ES-I3 (cell line): ENCODE measurements at regions not wholly inside any gene's neighbourhood (a gene's known extent, or its start where the extent isn't known, plus 50 kb on each side); places are given as distances from the start of the nearest gene placed in this dataset.
"Not testable (repeated sequence)": the region's sequence is repeated elsewhere in the genome, so short reads cannot be mapped to it uniquely, and the experiment has no call there.

ENCODE experiments used
- H3K36me3 ChIP-seq: 2 replicates; pipeline ENCODE4 v1.6.1; 2013; ENCODE audit warnings: mild to moderate bottlenecking, low read length, control low read depth, moderate library complexity; ENCODE audit not compliant: insufficient read depth
- H3K4me1 ChIP-seq: 2 replicates; pipeline ENCODE4 v1.6.1; 2013; ENCODE audit warnings: mild to moderate bottlenecking, control low read depth, low read length; ENCODE audit not compliant: insufficient read depth
- H3K9ac ChIP-seq: 2 replicates; pipeline ENCODE4 v1.6.1; 2013; ENCODE audit warnings: low read depth, mild to moderate bottlenecking, low read length, moderate library complexity
- H3K9me3 ChIP-seq: 2 replicates; pipeline ENCODE4 v1.6.1; 2013; ENCODE audit warnings: mild to moderate bottlenecking, low read length, moderate library complexity; ENCODE audit not compliant: control insufficient read depth, insufficient read depth

DNA sequence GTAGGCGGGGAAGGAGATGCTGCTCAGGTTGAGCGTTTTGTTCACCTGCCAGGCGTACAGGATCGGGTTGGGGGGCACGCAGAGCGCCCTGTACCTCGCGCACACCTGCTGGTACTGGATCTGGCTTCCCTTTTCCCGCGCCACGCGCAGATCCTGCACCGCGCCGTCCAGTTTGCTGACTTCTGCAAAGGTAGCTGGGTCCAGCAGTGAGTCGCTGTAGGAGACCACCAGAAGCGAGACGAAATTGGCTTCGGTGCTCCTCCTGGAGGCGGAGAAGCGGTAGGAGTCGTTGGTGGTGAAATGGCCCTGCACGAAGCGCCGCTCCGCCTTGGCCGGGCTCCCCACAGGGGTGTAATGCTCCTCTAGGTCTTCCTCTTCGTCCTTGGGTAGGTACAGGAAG, 90.7 kb upstream of the RAB18 start:
- no peaks in the 10 kb centered on the region for H3K9me3 ChIP-seq
- H3K36me3 ChIP-seq: no peaks in the 10 kb centered on the region
- no peaks in the 10 kb centered on the region for H3K4me1 ChIP-seq
- no peak overlapping the region for H3K9ac ChIP-seq

DNA sequence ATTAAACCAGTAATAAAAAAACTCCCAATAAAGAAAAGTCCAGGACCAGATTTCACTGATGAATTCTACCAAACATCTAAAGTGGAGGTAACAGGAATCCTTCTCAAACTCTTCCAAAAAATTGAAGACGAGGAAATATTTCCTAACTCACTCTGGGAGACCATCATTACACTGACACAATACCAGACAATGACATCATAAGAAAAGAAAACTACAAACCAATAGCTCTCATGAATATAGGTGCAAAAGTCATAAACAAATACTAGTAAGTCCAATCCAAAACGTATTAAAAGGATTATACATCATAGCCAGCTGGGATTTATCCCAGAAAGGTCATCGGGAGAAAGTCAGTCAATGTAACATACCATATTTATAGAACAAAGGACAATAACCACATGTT, 94.0 kb upstream of the RAB18 start:
- H3K9ac ChIP-seq: no peak overlapping the region
- no peaks in the 10 kb centered on the region for H3K4me1 ChIP-seq
- no peaks in the 10 kb centered on the region for H3K36me3 ChIP-seq
- no peaks in the 10 kb centered on the region for H3K9me3 ChIP-seq

GRCh38 chr10:27407271-27407670, 96.8 kb upstream of the RAB18 start:
- no peak overlapping the region for H3K9ac ChIP-seq
- no peaks in the 10 kb centered on the region for H3K4me1 ChIP-seq
- no peaks in the 10 kb centered on the region for H3K36me3 ChIP-seq
- no peaks in the 10 kb centered on the region for H3K9me3 ChIP-seq

DNA sequence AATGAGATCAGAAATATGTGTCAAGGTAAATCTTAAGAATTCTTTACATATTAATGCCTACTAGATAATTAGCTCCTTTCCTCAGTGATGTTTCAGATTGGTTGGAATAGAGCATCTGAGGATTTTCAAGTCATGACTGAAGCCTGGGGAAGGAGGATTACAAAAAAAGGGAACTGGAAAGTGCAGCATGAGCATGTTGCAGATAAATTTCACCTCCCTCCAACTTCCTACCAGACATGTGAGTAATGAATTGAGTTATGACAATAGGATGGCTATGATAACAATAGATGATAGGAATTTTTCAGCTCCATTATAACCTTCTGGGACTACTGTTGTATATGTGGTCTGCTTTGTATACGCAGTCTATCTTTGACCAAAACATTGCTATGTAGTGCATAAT, 104.2 kb upstream of the RAB18 start:
- Histone ChIP-seq H3K9me3 (no peaks in the 10 kb centered on the region), H3K36me3 (no peaks in the 10 kb centered on the region), H3K4me1 (no peaks in the 10 kb centered on the region), H3K9ac (no peak overlapping the region)

DNA sequence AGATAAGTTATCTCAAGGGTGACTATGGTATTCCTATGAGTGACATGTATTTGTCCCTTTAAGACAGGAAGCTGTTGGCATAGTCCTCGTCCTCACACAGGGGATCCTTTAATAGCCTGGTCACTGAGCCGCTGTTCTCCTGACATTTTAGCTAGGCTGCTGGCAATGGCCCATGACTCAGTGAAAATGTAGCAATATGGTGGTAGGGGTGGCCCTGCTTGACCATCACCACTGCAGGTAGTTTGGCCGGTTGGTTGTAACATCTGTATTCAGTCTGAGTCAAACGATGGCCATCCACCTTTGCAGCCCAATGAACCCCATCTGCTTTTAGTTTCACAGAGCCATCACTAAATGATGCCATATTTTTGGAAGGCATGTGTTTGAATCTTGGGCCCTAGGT, 110.1 kb upstream of the RAB18 start:
- H3K36me3 ChIP-seq: no peaks in the 10 kb centered on the region

GRCh38 chr10:27392606-27393005, 111.5 kb upstream of the RAB18 start:
- peaks cover 2% of the 10 kb centered on the region; the same call in 1 of the 2 replicates for H3K9me3 ChIP-seq
- H3K4me1 ChIP-seq: no peaks in the 10 kb centered on the region
- H3K9ac ChIP-seq: no peak overlapping the region
- no peaks in the 10 kb centered on the region for H3K36me3 ChIP-seq

More for the DNA sequence above, 110.1 kb upstream of the RAB18 start:
- Histone ChIP-seq H3K9ac (no peak overlapping the region), H3K9me3 (peaks cover 2% of the 10 kb centered on the region; the same call in 1 of the 2 replicates), H3K4me1 (no peaks in the 10 kb centered on the region)

DNA sequence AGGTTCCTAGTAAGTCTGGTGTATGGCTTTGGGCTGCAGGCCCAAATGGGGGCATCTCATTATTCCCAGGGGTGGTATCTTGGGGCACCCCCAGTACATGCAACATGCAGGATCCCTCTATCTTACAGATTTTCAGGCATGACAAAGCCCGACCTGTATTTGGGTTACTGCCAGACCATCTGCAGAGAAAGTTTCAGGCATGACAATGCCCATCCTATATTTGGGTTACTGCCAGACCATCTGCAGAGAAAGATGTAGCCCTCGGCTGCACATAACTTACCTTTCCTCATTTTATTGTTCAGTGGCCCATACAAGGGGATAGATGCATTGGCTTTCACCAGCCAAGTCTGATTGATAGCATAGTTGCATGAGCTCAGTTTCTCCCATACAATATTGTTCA, 112.2 kb upstream of the RAB18 start:
- Histone ChIP-seq H3K4me1 (no peaks in the 10 kb centered on the region), H3K36me3 (no peaks in the 10 kb centered on the region), H3K9me3 (peaks cover 2% of the 10 kb centered on the region; the same call in 1 of the 2 replicates), H3K9ac (no peak overlapping the region)

DNA sequence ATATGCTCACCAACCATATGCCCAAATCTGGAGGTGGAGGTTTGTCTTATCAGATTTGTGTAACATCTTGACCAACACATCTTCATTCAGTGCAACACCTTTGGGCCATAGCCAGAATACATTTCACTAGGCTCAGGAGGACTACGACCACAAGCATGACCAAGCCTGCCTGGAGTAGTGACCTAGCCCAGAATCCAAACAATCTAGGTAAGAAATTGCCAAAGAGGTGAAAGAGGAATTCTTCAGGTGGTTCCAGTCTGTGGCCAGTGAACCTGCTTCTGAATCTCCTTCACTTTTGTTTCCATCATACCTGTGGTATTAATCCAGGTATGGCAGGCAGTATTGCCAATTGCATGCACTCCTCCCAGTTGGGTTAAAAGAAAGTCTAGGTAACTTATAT, 112.8 kb upstream of the RAB18 start:
- no peaks in the 10 kb centered on the region for H3K36me3 ChIP-seq
- no peak overlapping the region for H3K9ac ChIP-seq
- H3K9me3 ChIP-seq: peaks cover 2% of the 10 kb centered on the region; the same call in 1 of the 2 replicates
- H3K4me1 ChIP-seq: no peaks in the 10 kb centered on the region

DNA sequence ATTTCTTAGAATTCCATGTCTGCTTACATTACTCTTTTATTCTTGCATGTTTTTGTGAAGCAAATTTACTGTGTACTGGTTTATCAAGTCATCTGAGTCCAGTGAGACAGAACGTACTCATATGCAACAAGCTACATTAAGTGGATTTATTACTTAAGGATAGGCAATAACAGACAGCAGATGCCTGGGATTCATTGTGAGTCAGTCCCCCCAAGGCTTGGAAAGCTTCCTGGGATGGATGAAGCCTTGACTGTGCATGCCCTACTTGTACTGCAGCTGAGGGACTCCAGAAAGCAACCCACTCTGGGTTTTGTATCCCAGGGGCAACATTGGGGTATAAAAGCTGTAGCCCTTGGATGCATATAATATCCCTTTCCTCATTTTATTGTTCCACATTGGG, 113.4 kb upstream of the RAB18 start:
- Histone ChIP-seq H3K36me3 (no peaks in the 10 kb centered on the region), H3K9ac (no peak overlapping the region), H3K9me3 (peaks cover 2% of the 10 kb centered on the region; the same call in 1 of the 2 replicates), H3K4me1 (no peaks in the 10 kb centered on the region)

DNA sequence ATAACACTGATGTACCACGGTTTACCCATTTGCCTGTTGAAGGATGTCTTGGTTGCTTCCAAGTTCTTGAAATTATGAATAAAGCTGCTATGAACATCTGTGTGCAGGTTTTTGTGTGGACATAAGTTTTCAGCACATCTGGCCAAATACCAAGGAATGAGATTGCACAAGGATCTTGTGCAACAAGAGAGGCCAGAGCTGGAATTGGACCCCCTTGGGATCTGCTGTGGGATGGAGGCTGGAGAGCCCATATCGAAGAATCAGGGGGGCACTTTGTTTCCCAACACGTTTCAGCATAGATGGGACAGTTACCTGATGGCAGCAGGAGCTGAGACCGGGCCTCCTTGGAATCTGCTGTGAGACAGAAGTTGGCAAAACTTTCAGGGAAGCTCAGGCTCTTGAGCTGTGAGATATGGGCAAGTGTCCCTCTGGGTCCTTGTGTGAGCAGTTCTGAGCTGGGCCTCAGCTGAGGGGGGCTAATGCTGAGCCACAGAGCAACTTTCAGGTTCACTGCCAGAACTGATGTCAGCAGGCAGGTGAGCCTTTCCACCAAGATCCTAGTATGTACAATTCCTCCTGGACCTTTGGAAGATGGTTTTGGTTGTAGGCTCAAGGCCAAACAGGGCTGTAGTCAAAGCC, 115.2 kb upstream of the RAB18 start:
- no peaks in the 10 kb centered on the region for H3K36me3 ChIP-seq
- no peaks in the 10 kb centered on the region for H3K4me1 ChIP-seq
- no peak overlapping the region for H3K9ac ChIP-seq
- H3K9me3 ChIP-seq: peaks cover 2% of the 10 kb centered on the region; the same call in 1 of the 2 replicates

DNA sequence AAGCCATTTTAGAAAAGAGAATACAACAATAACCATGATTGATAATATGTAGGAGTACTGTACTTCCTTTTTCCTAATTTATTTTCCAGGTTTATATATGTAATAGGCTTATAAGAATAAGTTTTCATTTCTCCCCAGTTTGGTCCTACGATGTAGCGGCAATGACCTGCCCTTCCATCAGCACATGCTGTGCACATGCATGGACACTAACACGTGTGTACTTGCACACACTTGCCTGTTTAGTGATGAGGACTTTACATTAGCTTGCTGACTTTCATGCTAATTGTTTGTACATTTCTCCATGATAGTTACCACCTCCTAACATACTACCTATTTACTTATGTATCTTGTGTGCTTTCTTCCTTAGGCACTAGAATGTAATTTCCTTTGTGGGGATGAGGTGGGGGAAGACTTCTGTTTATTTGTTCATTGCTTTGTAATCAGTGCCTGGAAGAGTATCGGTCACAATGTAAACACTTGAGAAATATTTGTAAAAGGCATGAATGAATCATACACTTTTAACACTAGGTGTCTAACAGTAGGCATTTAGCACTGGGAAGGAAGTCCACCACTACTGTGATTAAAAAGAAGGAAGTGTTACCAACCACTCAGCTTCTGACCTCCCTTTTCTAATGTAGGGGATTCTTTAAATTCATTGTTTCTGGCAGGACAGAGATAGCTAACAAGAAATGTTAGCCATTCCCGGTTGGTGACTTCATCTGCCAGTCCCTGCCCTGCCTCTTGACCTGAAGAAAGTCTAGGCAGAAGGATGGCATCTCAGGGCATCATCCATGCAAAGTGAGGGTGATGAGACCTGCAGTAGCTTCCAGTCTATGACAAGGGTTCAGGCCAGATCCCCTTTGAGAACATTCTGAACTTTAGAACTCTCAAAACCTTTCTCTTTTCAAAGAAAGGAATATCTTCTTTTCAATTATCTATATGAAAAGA, 120.2 kb upstream of the RAB18 start:
- no peaks in the 10 kb centered on the region for H3K4me1 ChIP-seq
- H3K9ac ChIP-seq: no peak overlapping the region

DNA sequence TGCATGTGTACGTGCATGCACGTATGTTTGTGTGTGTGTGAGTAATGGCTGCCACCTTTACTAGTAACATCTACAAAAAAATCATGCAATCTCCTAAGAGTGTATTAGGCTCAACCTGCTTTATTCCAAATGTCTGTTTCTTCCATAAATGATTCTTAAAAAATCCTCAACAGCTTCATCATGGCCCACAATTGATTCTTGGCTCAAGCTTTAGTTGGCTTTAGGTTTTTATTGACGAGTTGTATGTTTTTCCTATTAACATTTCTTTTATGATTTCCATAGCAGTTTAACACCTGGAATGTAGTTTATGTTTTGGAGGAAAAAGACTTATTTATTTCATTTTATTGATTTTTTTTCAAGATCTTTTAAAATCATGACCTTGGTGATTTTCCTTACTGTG, 121.9 kb upstream of the RAB18 start:
- H3K9me3 ChIP-seq: no peaks in the 10 kb centered on the region
- H3K4me1 ChIP-seq: no peaks in the 10 kb centered on the region
- no peak overlapping the region for H3K9ac ChIP-seq
- no peaks in the 10 kb centered on the region for H3K36me3 ChIP-seq

More for the DNA sequence above, 120.2 kb upstream of the RAB18 start:
- Histone ChIP-seq H3K36me3 (no peaks in the 10 kb centered on the region), H3K9me3 (no peaks in the 10 kb centered on the region)

- H3K36me3 ChIP-seq: no peaks in the 10 kb centered on the region
- no peak overlapping the region for H3K9ac ChIP-seq
- no peaks in the 10 kb centered on the region for H3K9me3 ChIP-seq
- no peaks in the 10 kb centered on the region for H3K4me1 ChIP-seq
Measured at GRCh38 chr10:27380929-27381358, 123.2 kb upstream of the RAB18 start.

- H3K9me3 ChIP-seq, H3K36me3 ChIP-seq: not testable (repeated sequence)
Measured at GRCh38 chr10:27379041-27379440, 125.1 kb upstream of the RAB18 start.

More at GRCh38 chr10:27379041-27379440, 125.1 kb upstream of the RAB18 start:
- not testable (repeated sequence) for H3K4me1 ChIP-seq, H3K9ac ChIP-seq
